Erythroblast (primary cell): ENCODE measurements at regions not wholly inside any gene's neighbourhood (a gene's known extent, or its start where the extent isn't known, plus 50 kb on each side); places are given as distances from the start of the nearest gene placed in this dataset.

Source experiments
- GATA1 ChIP-seq: IDR thresholded peaks from 2 replicates; pipeline ENCODE4 v1.6.1; 2011; ENCODE audit warnings: low read depth, mild to moderate bottlenecking, control low read depth, low read length, moderate library complexity
- POLR2A ChIP-seq: IDR thresholded peaks from 2 replicates; pipeline ENCODE4 v1.6.1; 2011; ENCODE audit warnings: mild to moderate bottlenecking, low read length

DNA sequence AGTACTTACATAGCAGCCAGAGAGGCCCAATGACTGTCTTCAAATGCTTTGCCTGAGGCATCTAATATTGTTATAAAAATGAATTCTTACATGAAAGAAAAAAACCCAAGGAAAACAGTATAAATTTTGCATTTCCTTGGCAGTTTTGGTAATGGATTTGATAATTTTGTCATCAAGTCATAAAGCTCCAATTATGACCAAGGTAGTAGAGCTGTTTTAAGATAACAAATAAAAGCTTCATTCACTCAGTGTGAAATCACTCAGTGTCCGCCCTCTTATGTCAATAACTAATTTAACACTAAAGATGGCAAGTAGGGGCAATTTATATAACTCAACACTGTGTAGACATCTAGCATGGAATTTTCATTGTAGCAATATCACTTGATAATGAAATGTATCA lies 193.9 kb downstream of the ANKRD7 start:
- TF ChIP-seq POLR2A (no peak), GATA1 (no peak)
